Endodermal cell (in vitro differentiated cells): ENCODE measurements at regions not wholly inside any gene's neighbourhood (a gene's known extent, or its start where the extent isn't known, plus 50 kb on each side); places are given as distances from the start of the nearest gene placed in this dataset.
A peak's percentile ranks its signal among the peaks of the same experiment; 100 is the strongest.

Source experiments
- DNase-seq: peaks from one replicate; pipeline ENCODE4 v3.0.0-alpha.2; 2017
- H3K27ac ChIP-seq: 2 replicates; pipeline ENCODE4 v1.5.1; 2013; ENCODE audit warnings: mild to moderate bottlenecking, low read depth, low read length, moderate library complexity
- H3K27me3 ChIP-seq: 2 replicates; pipeline ENCODE4 v1.6.1; 2013; ENCODE audit warnings: mild to moderate bottlenecking, low read length, moderate library complexity; ENCODE audit not compliant: insufficient read depth, control insufficient read depth, poor library complexity, severe bottlenecking
- H3K36me3 ChIP-seq: 2 replicates; pipeline ENCODE4 v1.7.0; 2013; ENCODE audit warnings: mild to moderate bottlenecking, low read length, moderate library complexity; ENCODE audit not compliant: control insufficient read depth, insufficient read depth
- H3K4me1 ChIP-seq: one replicate; pipeline ENCODE4 v1.7.0; 2013; ENCODE audit warnings: low read length; ENCODE audit not compliant: control insufficient read depth, insufficient read depth
- H3K4me3 ChIP-seq: 2 replicates; pipeline ENCODE4 v1.5.1; 2013; ENCODE audit warnings: mild to moderate bottlenecking, low read length, moderate library complexity
- H3K9ac ChIP-seq: 2 replicates; pipeline ENCODE4 v1.6.1; 2013; ENCODE audit warnings: mild to moderate bottlenecking, low read length, moderate library complexity; ENCODE audit not compliant: poor library complexity, severe bottlenecking; ENCODE audit errors: extremely low read depth
- H3K9me3 ChIP-seq: 2 replicates; pipeline ENCODE4 v1.6.1; 2013; ENCODE audit warnings: mild to moderate bottlenecking, low read length, moderate library complexity; ENCODE audit not compliant: control insufficient read depth
- H3K27ac Mint-ChIP-seq: 2 replicates; pipeline ENCODE4 v1.8.0; 2020; ENCODE audit warnings: mixed read lengths
- H3K27me3 Mint-ChIP-seq: 2 replicates; pipeline ENCODE4 v1.8.0; 2021; ENCODE audit warnings: mild to moderate bottlenecking, mixed read lengths; ENCODE audit not compliant: insufficient read depth
- H3K36me3 Mint-ChIP-seq: 2 replicates; pipeline ENCODE4 v1.8.0; 2020; ENCODE audit warnings: low read depth, mixed read lengths
- H3K4me1 Mint-ChIP-seq: 2 replicates; pipeline ENCODE4 v1.8.0; 2020; ENCODE audit warnings: mixed read lengths
- H3K4me3 Mint-ChIP-seq: 2 replicates; pipeline ENCODE4 v1.8.0; 2020; ENCODE audit warnings: mild to moderate bottlenecking, moderate library complexity, mixed read lengths
- H3K9me3 Mint-ChIP-seq: 2 replicates; pipeline ENCODE4 v1.8.0; 2020; ENCODE audit warnings: mild to moderate bottlenecking, mixed read lengths
- CTCF ChIP-seq: fragments of 200-600 bp; sonication (generic); conservative IDR thresholded peaks from 2 replicates; pipeline ENCODE4 v1.5.0; 2021; ENCODE audit warnings: antibody characterized with exemption, mild to moderate bottlenecking
- WGBS, 2 experiments: methylation state at CpG; one replicate each; pipeline versions ENCODE4 v1.1.5 to v1.1.7; 2013; ENCODE audit warnings: missing lambda C conversion rate in 2 of 2, mixed read lengths in 1 of 2; ENCODE audit not compliant: insufficient coverage in 1 of 2, insufficient read length in 1 of 2; 5-methylcytosine and 5-hydroxymethylcytosine counted together

DNA sequence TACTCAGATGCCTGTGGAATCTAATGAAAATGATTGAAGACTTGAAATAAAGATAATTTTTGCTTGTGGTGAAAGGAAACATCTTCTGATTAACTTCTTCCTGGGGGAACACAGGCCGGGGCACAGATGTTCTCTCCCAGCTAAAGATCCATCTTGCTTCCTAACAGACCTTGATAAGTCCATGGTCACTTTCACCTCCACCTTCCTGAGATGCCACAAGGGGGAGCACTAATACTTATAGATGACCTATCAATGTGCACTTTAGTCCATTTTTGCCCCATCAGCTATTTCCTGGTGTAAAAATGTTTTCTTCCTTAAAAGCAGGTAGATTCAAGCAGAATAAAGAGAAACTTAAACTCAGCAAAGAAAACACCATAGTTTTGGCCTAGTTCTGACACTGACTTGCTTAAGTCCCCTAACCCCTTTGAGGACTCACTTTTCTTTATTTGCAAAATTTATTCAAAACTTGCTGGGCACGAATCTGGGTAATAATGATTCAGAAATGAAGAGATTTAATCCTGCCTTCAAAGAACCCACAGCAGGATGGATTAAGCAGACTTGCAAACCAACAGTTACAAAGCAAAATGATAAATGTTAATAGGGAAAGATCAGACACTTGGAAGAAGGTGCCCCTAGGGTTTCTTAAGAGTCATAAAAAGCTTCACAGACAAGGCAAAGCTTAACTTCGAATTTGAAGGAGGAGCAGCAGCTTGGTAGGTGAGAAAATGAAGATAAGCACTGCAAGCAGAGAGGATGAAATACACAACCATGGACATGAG, 158.7 kb downstream of the RAB38 start:
- no peak overlapping the region for H3K4me3 ChIP-seq
- Mint-ChIP-seq H3K27me3 (no peaks in the 10 kb centered on the region), H3K4me3 (no peak overlapping the region), H3K9me3 (no peaks in the 10 kb centered on the region), H3K36me3 (no peaks in the 10 kb centered on the region), H3K27ac (no peak overlapping the region), H3K4me1 (peaks cover 15% of the 10 kb centered on the region)
- 43 to 46% methylated on average over 3 of the region's 3 CpGs for WGBS, 2 experiments
- no peaks in the 10 kb centered on the region for H3K27me3 ChIP-seq
- H3K27ac ChIP-seq, result no peak overlapping the region
- H3K36me3 ChIP-seq, result no peaks in the 10 kb centered on the region
- H3K9ac ChIP-seq, result no peak overlapping the region
- peaks cover 8% of the 10 kb centered on the region for H3K4me1 ChIP-seq
- H3K9me3 ChIP-seq, result no peaks in the 10 kb centered on the region
- peak; percentile 91 for TF ChIP-seq CTCF
- peak; percentile 83 for DNase-seq

- H3K9me3 Mint-ChIP-seq, result no peaks in the 10 kb centered on the region
- Histone ChIP-seq H3K27me3 (no peaks in the 10 kb centered on the region), H3K36me3 (no peaks in the 10 kb centered on the region), H3K9ac (no peak overlapping the region), H3K4me1 (peaks cover 8% of the 10 kb centered on the region), H3K9me3 (no peaks in the 10 kb centered on the region), H3K4me3 (no peak overlapping the region), H3K27ac (no peak overlapping the region)
- H3K27me3 Mint-ChIP-seq, result no peaks in the 10 kb centered on the region
- no peak overlapping the region for H3K27ac Mint-ChIP-seq
- DNase-seq, result no peak
- no peak for TF ChIP-seq CTCF
- 87% methylated on average over 2 of the region's 2 CpGs; no CpG with 5 or more reads in 1 of the 2 experiments for WGBS, 2 experiments
- peaks cover 15% of the 10 kb centered on the region for H3K4me1 Mint-ChIP-seq
- H3K36me3 Mint-ChIP-seq, result no peaks in the 10 kb centered on the region
- no peak overlapping the region for H3K4me3 Mint-ChIP-seq
Measured at GRCh38 chr11:88015170-88015569, 160.1 kb downstream of the RAB38 start.

- peaks cover 15% of the 10 kb centered on the region for H3K4me1 Mint-ChIP-seq
- H3K27me3 Mint-ChIP-seq, result no peaks in the 10 kb centered on the region
- WGBS, 2 experiments, result 91% methylated on average over 3 of the region's 3 CpGs; no CpG with 5 or more reads in 1 of the 2 experiments
- H3K36me3 ChIP-seq, result no peaks in the 10 kb centered on the region
- H3K27ac Mint-ChIP-seq, result no peak overlapping the region
- H3K27me3 ChIP-seq, result no peaks in the 10 kb centered on the region
- no peak overlapping the region for H3K4me3 Mint-ChIP-seq
- no peak for DNase-seq
- H3K9me3 Mint-ChIP-seq, result peaks cover 3% of the 10 kb centered on the region
- no peak overlapping the region for H3K4me3 ChIP-seq
- peaks cover 7% of the 10 kb centered on the region for H3K36me3 Mint-ChIP-seq
- H3K9me3 ChIP-seq, result no peaks in the 10 kb centered on the region
- H3K27ac ChIP-seq, result no peak overlapping the region
- peaks cover 8% of the 10 kb centered on the region for H3K4me1 ChIP-seq
- H3K9ac ChIP-seq, result no peak overlapping the region
- TF ChIP-seq CTCF, result no peak
Measured at GRCh38 chr11:88013508-88014065, 161.7 kb downstream of the RAB38 start.
